Keratinocyte (primary cell): ENCODE measurements at regions not wholly inside any gene's neighbourhood (a gene's known extent, or its start where the extent isn't known, plus 50 kb on each side); places are given as distances from the start of the nearest gene placed in this dataset.

Source experiments
- DNase-seq: peaks from one replicate; pipeline ENCODE4 v3.0.0-alpha.2; 2011; ENCODE audit warnings: low read depth, missing footprints, low spot score
- FAIRE-seq: peaks from 2 replicates; lab custom pipeline; 2011; peaks lifted over from hg19 to GRCh38; lab: Jason Lieb, UNC
- H2AFZ ChIP-seq: 2 replicates; pipeline ENCODE4 v1.6.0; 2012; ENCODE audit warnings: low read length, control low read depth, inconsistent platforms; ENCODE audit not compliant: control insufficient read depth
- H3K27ac ChIP-seq: 2 replicates; pipeline ENCODE4 v1.5.1; 2011; ENCODE audit warnings: low read length; ENCODE audit not compliant: control insufficient read depth, insufficient read depth
- H3K27me3 ChIP-seq: 3 replicates; pipeline ENCODE4 v1.6.0; 2011; ENCODE audit warnings: low read length; ENCODE audit not compliant: control insufficient read depth, insufficient read depth; ENCODE audit errors: extremely low read depth
- H3K36me3 ChIP-seq, 2 experiments: 2 replicates in 1 of 2; 3 replicates in 1 of 2; pipeline ENCODE4 v1.5.1; 2011; ENCODE audit warnings: low read length in 2 of 2, mild to moderate bottlenecking in 1 of 2; ENCODE audit not compliant: control insufficient read depth in 2 of 2, insufficient read depth in 2 of 2; ENCODE audit errors: extremely low read depth in 1 of 2
- H3K4me1 ChIP-seq: 3 replicates; pipeline ENCODE4 v1.5.1; 2011; ENCODE audit warnings: low read length; ENCODE audit not compliant: control insufficient read depth, insufficient read depth; ENCODE audit errors: extremely low read depth
- H3K4me2 ChIP-seq: 3 replicates; pipeline ENCODE4 v1.6.0; 2011; ENCODE audit warnings: low read depth, low read length; ENCODE audit not compliant: control insufficient read depth, insufficient read depth; ENCODE audit errors: extremely low read depth
- H3K4me3 ChIP-seq, 3 experiments: fragments of 200-600 bp in 1 of 3; sonication (generic) in 1 of 3; 2 replicates in 2 of 3; 3 replicates in 1 of 3; pipeline ENCODE4 v1.5.1; 2011 to 2016; ENCODE audit warnings: low read length in 3 of 3, mild to moderate bottlenecking in 3 of 3, control low read depth in 2 of 3, inconsistent platforms in 1 of 3, low read depth in 1 of 3, mixed read lengths in 1 of 3, mixed run types in 1 of 3, moderate library complexity in 1 of 3; ENCODE audit not compliant: control insufficient read depth in 2 of 3, insufficient read depth in 2 of 3; ENCODE audit errors: extremely low read depth in 1 of 3
- H3K79me2 ChIP-seq: 2 replicates; pipeline ENCODE4 v1.6.0; 2012; ENCODE audit warnings: low read length; ENCODE audit not compliant: control insufficient read depth, insufficient read depth
- H3K9ac ChIP-seq: 3 replicates; pipeline ENCODE4 v1.6.0; 2011; ENCODE audit warnings: low read length; ENCODE audit not compliant: control insufficient read depth, insufficient read depth; ENCODE audit errors: extremely low read depth
- H3K9me1 ChIP-seq: 3 replicates; pipeline ENCODE4 v1.6.0; 2011; ENCODE audit warnings: low read length; ENCODE audit not compliant: control insufficient read depth, insufficient read depth; ENCODE audit errors: extremely low read depth
- H3K9me3 ChIP-seq: 2 replicates; pipeline ENCODE4 v1.5.1; 2012; ENCODE audit warnings: low read depth, low read length; ENCODE audit not compliant: control insufficient read depth
- H4K20me1 ChIP-seq: 3 replicates; pipeline ENCODE4 v1.6.0; 2011; ENCODE audit warnings: low read length; ENCODE audit not compliant: control insufficient read depth, insufficient read depth; ENCODE audit errors: extremely low read depth
- CTCF ChIP-seq, 3 experiments: IDR thresholded peaks in 1 of 3; conservative IDR thresholded peaks in 1 of 3; optimal IDR thresholded peaks in 1 of 3; 2 replicates in 2 of 3; 3 replicates in 1 of 3; pipeline versions ENCODE3 to v1.5.1; 2011; ENCODE audit warnings: low read length in 3 of 3, mild to moderate bottlenecking in 3 of 3, moderate library complexity in 2 of 3, control low read depth in 1 of 3, inconsistent platforms in 1 of 3; ENCODE audit not compliant: insufficient read depth in 2 of 3; ENCODE audit errors: extremely low read depth in 1 of 3
- EZH2 ChIP-seq: IDR thresholded peaks from one replicate; pipeline ENCODE4 v1.6.1; 2012; ENCODE audit warnings: inconsistent platforms, mild to moderate bottlenecking, low read length, moderate library complexity
- dilution Hi-C: fragments of 300-500 bp; cut with MboI; formaldehyde crosslinking; loops from one replicate; pipeline ENCODE4 v1.7.0; 2020; ENCODE audit warnings: low sequenced_read_pairs; ENCODE audit not compliant: extremely low pct_ligation_motif_present

- Histone ChIP-seq H3K4me3 (no peak overlapping the region), H3K36me3 (no peaks in the 10 kb centered on the region), H2AFZ (no peak overlapping the region), H3K27me3 (no peaks in the 10 kb centered on the region), H3K4me1 (no peaks in the 10 kb centered on the region), H3K79me2 (no peaks in the 10 kb centered on the region), H3K9me3 (no peaks in the 10 kb centered on the region), H3K9me1 (no peaks in the 10 kb centered on the region), H3K9ac (no peak overlapping the region), H3K4me2 (no peak overlapping the region), H4K20me1 (no peaks in the 10 kb centered on the region), H3K27ac (no peak overlapping the region)
- FAIRE-seq (no peak), DNase-seq (no peak)
- dilution Hi-C loops, result no loop called here
- TF ChIP-seq EZH2 (no peak), CTCF (optimal IDR thresholded peaks at IDR 0.05 in 1 of 3, IDR thresholded peaks at IDR 0.05 in 1 of 3, conservative IDR thresholded peaks at IDR 0.05 in 1 of 3; ENCODE audit: extremely low read depth in 1 of 3, insufficient read depth in 2 of 3, low read length in 3 of 3) (no peak)
These were observed 211.9 kb downstream of the CDH26 start for GRCh38 chr20:60170116-60170515.

DNA sequence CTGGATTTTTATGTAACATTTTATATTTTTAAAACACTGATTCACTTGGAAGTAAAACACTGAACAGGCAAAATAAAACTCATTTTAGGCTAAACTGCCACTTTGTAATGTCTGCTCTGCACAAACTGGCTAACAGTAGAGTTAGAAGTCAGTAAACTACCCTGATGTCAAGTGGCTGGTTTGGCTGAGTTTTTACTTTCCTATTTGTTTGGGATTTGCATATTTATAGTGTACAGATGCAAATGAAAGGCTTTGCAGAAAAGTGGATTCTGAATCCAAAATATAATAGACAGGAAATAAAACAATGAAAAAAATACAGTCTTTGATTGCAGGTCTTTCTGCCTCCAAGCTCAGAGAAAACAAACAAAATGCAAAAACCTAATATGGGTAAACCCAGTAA lies 213.1 kb downstream of the CDH26 start:
- no peak for DNase-seq
- TF ChIP-seq EZH2 (no peak), CTCF (optimal IDR thresholded peaks at IDR 0.05 in 1 of 3, IDR thresholded peaks at IDR 0.05 in 1 of 3, conservative IDR thresholded peaks at IDR 0.05 in 1 of 3; ENCODE audit: extremely low read depth in 1 of 3, insufficient read depth in 2 of 3, low read length in 3 of 3) (no peak)
- H3K27me3 ChIP-seq, result no peaks in the 10 kb centered on the region
- no peak overlapping the region for H3K4me3 ChIP-seq
- H4K20me1 ChIP-seq, result no peaks in the 10 kb centered on the region
- H3K36me3 ChIP-seq, result no peaks in the 10 kb centered on the region
- H3K9ac ChIP-seq, result no peak overlapping the region
- H3K9me1 ChIP-seq, result no peaks in the 10 kb centered on the region
- no peak for FAIRE-seq
- no peaks in the 10 kb centered on the region for H3K79me2 ChIP-seq
- no peak overlapping the region for H3K27ac ChIP-seq
- H3K4me2 ChIP-seq, result no peak overlapping the region
- dilution Hi-C loops, result no loop called here
- H2AFZ ChIP-seq, result no peak overlapping the region
- no peaks in the 10 kb centered on the region for H3K4me1 ChIP-seq
- H3K9me3 ChIP-seq, result no peaks in the 10 kb centered on the region
